Thyroid gland (tissue), 4 donors: ENCODE measurements at regions not wholly inside any gene's neighbourhood (a gene's known extent, or its start where the extent isn't known, plus 50 kb on each side); places are given as distances from the start of the nearest gene placed in this dataset.

Experiments used
- CTCF ChIP-seq, 6 experiments: fragments of 200-600 bp in 3 of 6; fragments of 450-650 bp in 3 of 6; sonication (generic) in 3 of 6; IDR thresholded peaks; one replicate each; pipeline ENCODE4 v1.5.1; 2016 to 2019; ENCODE audit warnings: antibody characterized with exemption in 6 of 6, mild to moderate bottlenecking in 2 of 6, inconsistent platforms in 1 of 6, moderate library complexity in 1 of 6
- POLR2A ChIP-seq, 2 donors: fragments of 450-650 bp; IDR thresholded peaks; one replicate each; pipeline ENCODE4 v1.6.1; 2017; ENCODE audit warnings: antibody characterized with exemption in 2 of 2, mild to moderate bottlenecking in 2 of 2, moderate library complexity in 1 of 2

GRCh38 chr1:209062081-209062620 is 521.4 kb upstream of the CAMK1G start:
- TF ChIP-seq CTCF (IDR thresholded peaks at IDR 0.05): no peak
- TF ChIP-seq POLR2A (IDR thresholded peaks at IDR 0.05): no peak
